Neural crest cell (in vitro differentiated cells): ENCODE measurements at regions not wholly inside any gene's neighbourhood (a gene's known extent, or its start where the extent isn't known, plus 50 kb on each side); places are given as distances from the start of the nearest gene placed in this dataset.

Experiments
- DNase-seq: peaks from one replicate; pipeline ENCODE4 v3.0.0; 2021; ENCODE audit warnings: low read depth, mixed read lengths, low spot score
- H3K27ac Mint-ChIP-seq: one replicate; pipeline ENCODE4 v1.8.0; 2021; ENCODE audit warnings: mild to moderate bottlenecking, mixed read lengths; ENCODE audit not compliant: unreplicated experiment
- H3K27me3 Mint-ChIP-seq: 2 replicates; pipeline ENCODE4 v1.8.0; 2021; ENCODE audit warnings: low read depth, mild to moderate bottlenecking, mixed read lengths
- H3K36me3 Mint-ChIP-seq: 2 replicates; pipeline ENCODE4 v1.8.0; 2021; ENCODE audit warnings: low read depth, mild to moderate bottlenecking, mixed read lengths
- H3K4me1 Mint-ChIP-seq: 2 replicates; pipeline ENCODE4 v1.8.0; 2021; ENCODE audit warnings: mixed read lengths
- H3K4me3 Mint-ChIP-seq: one replicate; pipeline ENCODE4 v1.8.0; 2021; ENCODE audit warnings: mild to moderate bottlenecking, mixed read lengths
- H3K9me3 Mint-ChIP-seq: 2 replicates; pipeline ENCODE4 v1.8.0; 2021; ENCODE audit warnings: mixed read lengths
- TF ChIP-seq, protein P1 (sequence below): fragments of 200-600 bp; sonication (generic); conservative IDR thresholded peaks from 2 replicates; pipeline ENCODE4 v1.5.0; 2021; ENCODE audit warnings: antibody characterized with exemption, mild to moderate bottlenecking

DNA sequence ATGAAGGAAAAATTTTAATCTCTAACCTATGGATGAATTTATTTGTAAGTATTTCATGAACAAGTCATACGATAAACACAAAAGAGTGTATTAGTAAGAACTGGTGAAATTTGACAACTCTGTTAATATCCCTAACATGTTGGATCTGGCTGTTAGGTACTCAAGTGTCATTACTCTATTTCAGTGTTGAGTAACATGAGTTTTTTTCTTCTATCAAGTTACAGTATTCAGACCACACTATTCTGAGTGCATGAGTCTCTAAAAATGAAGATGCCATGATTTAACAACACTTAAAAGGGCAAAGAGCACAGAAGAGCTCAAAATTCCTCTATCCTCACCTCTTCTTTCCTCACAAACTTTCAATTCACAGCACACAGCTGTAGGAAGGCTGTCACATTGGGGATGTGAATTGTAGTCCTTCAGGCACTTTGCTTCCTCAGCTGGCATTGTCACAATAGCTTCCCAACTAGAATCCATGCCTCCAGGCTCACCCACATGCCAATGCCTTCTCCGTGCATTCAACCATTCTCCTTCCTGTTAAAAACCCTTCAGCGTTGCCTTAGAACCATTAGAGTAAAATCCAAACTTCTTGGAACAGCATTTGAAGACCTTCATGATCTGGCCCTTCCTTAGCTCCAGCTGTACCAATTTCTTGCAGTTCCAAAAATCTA is 73.7 kb upstream of the DBX2 start:
- Mint-ChIP-seq H3K9me3 (no peaks in the 10 kb centered on the region), H3K4me1 (peaks cover 12% of the 10 kb centered on the region), H3K4me3 (no peak overlapping the region), H3K27me3 (peaks cover 2% of the 10 kb centered on the region), H3K36me3 (no peaks in the 10 kb centered on the region), H3K27ac (no peak overlapping the region)
- DNase-seq = no peak
- TF ChIP-seq, protein P1, sequence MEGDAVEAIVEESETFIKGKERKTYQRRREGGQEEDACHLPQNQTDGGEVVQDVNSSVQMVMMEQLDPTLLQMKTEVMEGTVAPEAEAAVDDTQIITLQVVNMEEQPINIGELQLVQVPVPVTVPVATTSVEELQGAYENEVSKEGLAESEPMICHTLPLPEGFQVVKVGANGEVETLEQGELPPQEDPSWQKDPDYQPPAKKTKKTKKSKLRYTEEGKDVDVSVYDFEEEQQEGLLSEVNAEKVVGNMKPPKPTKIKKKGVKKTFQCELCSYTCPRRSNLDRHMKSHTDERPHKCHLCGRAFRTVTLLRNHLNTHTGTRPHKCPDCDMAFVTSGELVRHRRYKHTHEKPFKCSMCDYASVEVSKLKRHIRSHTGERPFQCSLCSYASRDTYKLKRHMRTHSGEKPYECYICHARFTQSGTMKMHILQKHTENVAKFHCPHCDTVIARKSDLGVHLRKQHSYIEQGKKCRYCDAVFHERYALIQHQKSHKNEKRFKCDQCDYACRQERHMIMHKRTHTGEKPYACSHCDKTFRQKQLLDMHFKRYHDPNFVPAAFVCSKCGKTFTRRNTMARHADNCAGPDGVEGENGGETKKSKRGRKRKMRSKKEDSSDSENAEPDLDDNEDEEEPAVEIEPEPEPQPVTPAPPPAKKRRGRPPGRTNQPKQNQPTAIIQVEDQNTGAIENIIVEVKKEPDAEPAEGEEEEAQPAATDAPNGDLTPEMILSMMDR = no peak

DNA sequence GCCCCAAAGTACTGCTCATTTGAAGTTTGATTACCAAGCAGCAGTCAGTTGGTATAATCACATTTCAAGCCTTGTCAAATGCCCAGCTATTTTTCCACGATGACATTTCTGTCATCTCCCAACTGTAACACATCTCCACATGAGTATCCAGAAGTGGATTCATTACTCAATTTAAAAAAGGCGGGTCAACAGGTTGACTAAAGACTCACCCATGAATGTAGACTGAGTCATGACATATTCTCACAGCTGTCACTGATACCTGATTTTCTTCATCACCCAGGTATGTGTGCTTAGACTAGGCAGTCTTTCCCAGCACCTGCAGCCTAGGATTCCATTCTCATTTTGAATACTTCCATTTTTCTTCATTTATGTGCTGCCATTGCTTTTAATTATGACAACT is 75.1 kb upstream of the DBX2 start:
- no peak overlapping the region for H3K27ac Mint-ChIP-seq
- peaks cover 2% of the 10 kb centered on the region for H3K27me3 Mint-ChIP-seq
- peaks cover 15% of the 10 kb centered on the region for H3K4me1 Mint-ChIP-seq
- no peak overlapping the region for H3K4me3 Mint-ChIP-seq
- TF ChIP-seq, protein P1 = no peak
- H3K9me3 Mint-ChIP-seq = no peaks in the 10 kb centered on the region
- DNase-seq = no peak
- H3K36me3 Mint-ChIP-seq = no peaks in the 10 kb centered on the region

DNA sequence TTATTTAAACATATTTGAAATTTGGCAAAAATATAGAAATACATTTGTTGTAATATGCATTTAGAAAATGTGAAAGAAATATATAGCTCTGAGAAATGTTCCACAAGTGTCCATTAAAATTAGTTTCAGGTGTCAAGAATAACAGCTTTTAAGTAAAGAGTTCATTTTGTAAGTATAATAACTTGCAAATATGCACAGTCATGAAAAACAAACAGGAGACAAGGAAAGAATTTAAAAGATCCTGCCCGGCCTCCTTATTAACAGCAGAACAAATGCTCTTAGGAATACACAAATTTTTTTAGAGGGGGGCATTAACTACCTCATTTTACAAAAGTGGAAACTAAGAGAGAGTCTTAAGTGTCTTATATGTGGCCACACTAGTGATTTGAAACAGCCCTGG is 77.7 kb upstream of the DBX2 start:
- no peak overlapping the region for H3K27ac Mint-ChIP-seq
- TF ChIP-seq, protein P1 = no peak
- H3K4me3 Mint-ChIP-seq = no peak overlapping the region
- no peak for DNase-seq
- H3K36me3 Mint-ChIP-seq = peaks cover 3% of the 10 kb centered on the region
- peaks cover 2% of the 10 kb centered on the region for H3K27me3 Mint-ChIP-seq
- H3K9me3 Mint-ChIP-seq = peaks cover 1% of the 10 kb centered on the region
- H3K4me1 Mint-ChIP-seq = peaks cover 14% of the 10 kb centered on the region

DNA sequence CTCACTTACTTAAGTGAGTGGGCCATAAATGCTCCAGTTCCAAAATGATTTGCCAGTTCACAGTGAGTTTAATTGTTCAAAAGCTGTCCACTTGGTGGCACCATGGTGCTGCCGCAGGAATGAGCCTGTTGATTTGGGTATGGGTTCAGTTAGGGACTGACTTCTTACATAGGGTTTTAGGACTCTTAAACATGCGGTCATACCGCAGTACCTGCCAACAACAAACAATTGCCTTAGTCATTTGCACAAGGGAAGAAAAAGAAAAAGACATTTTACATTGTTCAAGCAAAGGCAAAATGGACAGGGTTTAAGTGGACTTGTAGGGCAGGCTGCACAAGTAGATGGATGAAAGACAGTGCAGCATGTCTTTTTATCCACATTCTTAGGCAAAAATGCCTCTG is 80.0 kb upstream of the DBX2 start:
- TF ChIP-seq, protein P1 = peak; percentile 86
- Mint-ChIP-seq H3K4me1 (peaks cover 14% of the 10 kb centered on the region), H3K27ac (no peak overlapping the region), H3K36me3 (peaks cover 10% of the 10 kb centered on the region), H3K27me3 (no peaks in the 10 kb centered on the region), H3K9me3 (peaks cover 2% of the 10 kb centered on the region), H3K4me3 (no peak overlapping the region)
- DNase-seq = peak; percentile 54

DNA sequence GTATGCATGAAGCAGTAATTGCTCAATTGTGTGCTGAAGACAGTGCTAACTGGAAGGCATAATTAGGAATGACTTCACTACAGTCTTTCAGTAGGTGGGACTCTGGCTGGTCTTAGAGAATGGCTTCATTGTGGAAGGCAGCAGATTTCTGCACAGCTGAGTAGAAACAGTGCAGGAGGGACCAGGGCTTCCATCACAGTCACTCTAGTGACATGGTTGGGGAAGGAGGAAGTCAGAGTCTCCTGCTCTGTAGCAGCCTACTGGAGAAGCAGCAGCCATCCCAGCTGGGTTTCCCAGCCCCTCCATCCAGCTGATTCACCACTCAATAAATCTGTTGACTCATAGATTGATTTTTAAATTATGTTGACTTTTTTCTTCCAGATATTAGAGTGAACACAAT is 80.6 kb upstream of the DBX2 start:
- no peaks in the 10 kb centered on the region for H3K27me3 Mint-ChIP-seq
- peaks cover 10% of the 10 kb centered on the region for H3K36me3 Mint-ChIP-seq
- peaks cover 2% of the 10 kb centered on the region for H3K9me3 Mint-ChIP-seq

More for the DNA sequence above, 80.6 kb upstream of the DBX2 start:
- peaks cover 14% of the 10 kb centered on the region for H3K4me1 Mint-ChIP-seq
- DNase-seq = no peak
- no peak overlapping the region for H3K27ac Mint-ChIP-seq
- no peak overlapping the region for H3K4me3 Mint-ChIP-seq
- TF ChIP-seq, protein P1 = no peak
